GM23338 (cell line): ENCODE measurements at regions not wholly inside any gene's neighbourhood (a gene's known extent, or its start where the extent isn't known, plus 50 kb on each side); places are given as distances from the start of the nearest gene placed in this dataset.

ENCODE experiments used
- CREB1 ChIP-seq: fragments of 250-450 bp; sonication (Bioruptor Pico); IDR thresholded peaks from 2 replicates; pipeline ENCODE4 v1.5.0; 2020; ENCODE audit warnings: low read depth, mild to moderate bottlenecking, moderate library complexity
- ETS1 ChIP-seq: IDR thresholded peaks from 2 replicates; pipeline ENCODE4 v1.6.1; 2016; ENCODE audit warnings: antibody characterized with exemption
- EZH2 ChIP-seq: fragments of 200-600 bp; sonication (generic); IDR thresholded peaks from one replicate; pipeline ENCODE4 v1.8.0; 2017; ENCODE audit warnings: antibody characterized with exemption, mild to moderate bottlenecking, low read depth; ENCODE audit not compliant: unreplicated experiment
- NANOG ChIP-seq: IDR thresholded peaks from 2 replicates; pipeline ENCODE4 v1.6.1; 2016; ENCODE audit warnings: antibody characterized with exemption, borderline replicate concordance
- POLR2AphosphoS5 ChIP-seq: IDR thresholded peaks from 2 replicates; pipeline ENCODE4 v1.6.1; 2016; ENCODE audit warnings: antibody characterized with exemption, low read depth
- REST ChIP-seq: IDR thresholded peaks from one replicate; pipeline ENCODE4 v1.6.1; 2018; ENCODE audit warnings: antibody characterized with exemption; ENCODE audit not compliant: unreplicated experiment
- ZNF114 ChIP-seq: fragments of 250-450 bp; sonication (Bioruptor Pico); IDR thresholded peaks from 2 replicates; pipeline ENCODE4 v1.5.0; 2020; ENCODE audit warnings: mild to moderate bottlenecking, moderate library complexity
- ZNF331 ChIP-seq: fragments of 250-450 bp; sonication (Bioruptor Pico); IDR thresholded peaks from 2 replicates; pipeline ENCODE4 v1.5.0; 2020; ENCODE audit warnings: low read depth, mild to moderate bottlenecking, moderate library complexity
- ZNF462 ChIP-seq: fragments of 250-450 bp; sonication (Bioruptor Pico); IDR thresholded peaks from 2 replicates; pipeline ENCODE4 v1.5.0; 2020; ENCODE audit warnings: mild to moderate bottlenecking, moderate library complexity

GRCh38 chrX:124280294-124280902, 52.1 kb upstream of the TEX13D start (continued):
- TF ChIP-seq ZNF462 (CRISPR knock-in tag) (no peak), NANOG (no peak), POLR2AphosphoS5 (no peak), REST (no peak), CREB1 (CRISPR knock-in tag) (no peak), ZNF331 (CRISPR knock-in tag) (no peak), ETS1 (no peak), ZNF114 (CRISPR knock-in tag) (no peak), EZH2 (no peak)
